Endothelial cell of umbilical vein (primary cell): ENCODE measurements at regions not wholly inside any gene's neighbourhood (a gene's known extent, or its start where the extent isn't known, plus 50 kb on each side); places are given as distances from the start of the nearest gene placed in this dataset.

Source experiments
- BruUV-seq: library from RNA; stranded (reverse); fragments of 400-500 nt; replicated peaks from 2 replicates; lab custom pipeline; 2021; lab: Mats Ljungman, UMichigan
- CTCF ChIA-PET: fragments of 300-600, 350-600 bp; sonication (Branson Sonifier 250); formaldehyde crosslinking; loops from one replicate; lab custom pipeline; 2021; ENCODE audit warnings: antibody characterized with exemption, inconsistent platforms; lab: Charles Lee
- POLR2A ChIA-PET: fragments of 300-600, 350-600 bp; sonication (Branson Sonifier 250); formaldehyde crosslinking; loops from one replicate; lab custom pipeline; 2021; ENCODE audit warnings: antibody characterized with exemption, inconsistent platforms; lab: Charles Lee
- DNase-seq: peaks from one replicate; pipeline ENCODE4 v3.0.0-alpha.2; 2011; ENCODE audit warnings: low read depth, low spot score
- FAIRE-seq: peaks from 2 replicates; lab custom pipeline; 2011; peaks lifted over from hg19 to GRCh38; lab: Jason Lieb, UNC
- H2AFZ ChIP-seq: 2 replicates; pipeline ENCODE4 v1.6.0; 2012; ENCODE audit warnings: low read depth, low read length, control low read depth, inconsistent platforms
- H3K27ac ChIP-seq: 2 replicates; pipeline ENCODE4 v1.5.1; 2011; ENCODE audit warnings: low read depth, mild to moderate bottlenecking, control low read depth, low read length, moderate library complexity; ENCODE audit not compliant: insufficient read depth
- H3K27me3 ChIP-seq, 2 experiments: 2 replicates each; pipeline versions ENCODE4 v1.6.0 to v1.6.1; 2011; ENCODE audit warnings: low read length in 2 of 2, mixed read lengths in 1 of 2; ENCODE audit not compliant: control insufficient read depth in 2 of 2, insufficient read depth in 2 of 2
- H3K36me3 ChIP-seq, 2 experiments: 2 replicates in 1 of 2; 3 replicates in 1 of 2; pipeline ENCODE4 v1.5.1; 2011; ENCODE audit warnings: low read length in 2 of 2, mild to moderate bottlenecking in 1 of 2, moderate library complexity in 1 of 2; ENCODE audit not compliant: control insufficient read depth in 2 of 2, insufficient read depth in 2 of 2; ENCODE audit errors: extremely low read depth in 1 of 2
- H3K4me1 ChIP-seq: 3 replicates; pipeline ENCODE4 v1.5.1; 2011; ENCODE audit warnings: mild to moderate bottlenecking, low read length; ENCODE audit not compliant: control insufficient read depth, insufficient read depth; ENCODE audit errors: extremely low read depth
- H3K4me2 ChIP-seq: 2 replicates; pipeline ENCODE4 v1.6.1; 2011; ENCODE audit warnings: low read length, control low read depth, mixed read lengths; ENCODE audit not compliant: insufficient read depth
- H3K4me3 ChIP-seq, 3 experiments: fragments of 200-600 bp in 1 of 3; sonication (generic), shearing (Covaris generic) in 1 of 3; replicated peaks in 1 of 3; 2 replicates each; pipeline ENCODE4 v1.5.1; 2011 to 2016; ENCODE audit warnings: control low read depth in 3 of 3, low read length in 3 of 3, mild to moderate bottlenecking in 2 of 3, inconsistent platforms in 1 of 3, low read depth in 1 of 3, moderate library complexity in 1 of 3; ENCODE audit not compliant: insufficient read depth in 1 of 3
- H3K79me2 ChIP-seq: 2 replicates; pipeline ENCODE4 v1.6.0; 2012; ENCODE audit warnings: low read length, inconsistent platforms; ENCODE audit not compliant: control insufficient read depth, insufficient read depth
- H3K9ac ChIP-seq: replicated peaks from 2 replicates; pipeline ENCODE3; 2011; ENCODE audit warnings: low read length, control low read depth; ENCODE audit not compliant: insufficient read depth; ENCODE audit errors: extremely low read depth
- H3K9me1 ChIP-seq: replicated peaks from 3 replicates; pipeline ENCODE4 v1.6.0; 2011; ENCODE audit warnings: mild to moderate bottlenecking, low read length; ENCODE audit not compliant: control insufficient read depth, insufficient read depth; ENCODE audit errors: extremely low read depth
- H3K9me3 ChIP-seq: replicated peaks from 2 replicates; pipeline ENCODE4 v1.5.1; 2012; ENCODE audit warnings: low read length, inconsistent platforms; ENCODE audit not compliant: control insufficient read depth, insufficient read depth
- H4K20me1 ChIP-seq: replicated peaks from 2 replicates; pipeline ENCODE3; 2011; ENCODE audit warnings: mild to moderate bottlenecking, low read length; ENCODE audit not compliant: control insufficient read depth, insufficient read depth; ENCODE audit errors: extremely low read depth
- JUN ChIP-seq: IDR thresholded peaks from 2 replicates; pipeline ENCODE4 v1.6.1; 2011; ENCODE audit warnings: borderline replicate concordance, low read depth; ENCODE audit not compliant: insufficient read length, insufficient read depth
- MYC ChIP-seq: IDR thresholded peaks from one replicate; pipeline ENCODE4 v1.6.1; 2011; ENCODE audit warnings: mild to moderate bottlenecking, low read depth, low read length
- POLR2A ChIP-seq: IDR thresholded peaks from 2 replicates; pipeline ENCODE4 v1.6.1; 2012; ENCODE audit warnings: low read depth, mild to moderate bottlenecking, control low read depth, low read length
- dilution Hi-C: fragments of 300-500 bp; cut with MboI; formaldehyde crosslinking; loops from one replicate; pipeline ENCODE4 v1.15.0; 2019; ENCODE audit warnings: low sequenced_read_pairs; ENCODE audit not compliant: extremely low pct_ligation_motif_present
- intact Hi-C: fragments of 100-400 bp; cut with micrococcal nuclease; formaldehyde crosslinking; loops from one replicate; pipeline ENCODE4 v1.10.0; 2022
- TF ChIP-seq, protein P1 (sequence below): IDR thresholded peaks from 2 replicates; pipeline ENCODE4 v1.6.1; 2011; ENCODE audit not compliant: insufficient read depth, insufficient read length
- TF ChIP-seq, protein P2 (sequence below), 2 donors: IDR thresholded peaks; 1 replicate in 1 of 2; 2 replicates in 1 of 2; pipeline ENCODE4 v1.5.1; 2011; ENCODE audit warnings: low read length in 2 of 2, mild to moderate bottlenecking in 2 of 2, moderate library complexity in 2 of 2, control low read depth in 1 of 2, inconsistent platforms in 1 of 2, low read depth in 1 of 2; ENCODE audit not compliant: insufficient read depth in 1 of 2; ENCODE audit errors: extremely low read depth in 1 of 2

DNA sequence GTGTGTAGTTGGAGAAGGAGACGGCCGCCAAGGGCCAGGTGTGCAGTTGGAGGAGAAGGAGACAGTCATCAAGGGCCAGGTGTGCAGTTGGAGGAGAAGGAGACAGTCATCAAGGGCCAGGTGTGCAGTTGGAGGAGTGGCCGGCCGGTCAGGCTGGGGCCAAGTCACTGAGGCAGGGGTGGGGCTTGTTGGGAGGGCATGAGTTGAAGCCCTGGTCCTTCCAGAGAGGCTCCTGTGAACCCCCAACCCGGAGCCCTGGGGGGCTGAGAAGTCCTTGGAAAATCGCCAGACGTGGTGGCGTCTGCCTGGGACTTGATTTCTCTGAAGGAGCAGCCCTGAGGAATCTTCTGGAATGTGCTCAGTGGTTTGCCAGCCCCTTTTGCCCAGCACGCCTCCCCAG, 1320.5 kb downstream of the BRD1 start:
- POLR2A ChIA-PET, result no interaction called here

More for the DNA sequence above, 1320.5 kb downstream of the BRD1 start:
- no peaks in the 10 kb centered on the region for H3K79me2 ChIP-seq
- H3K27ac ChIP-seq, result no peak overlapping the region
- H3K36me3 ChIP-seq, result no peaks in the 10 kb centered on the region
- H3K4me1 ChIP-seq, result no peaks in the 10 kb centered on the region
- intact Hi-C loops, result no loop called here
- H3K9me1 ChIP-seq, result no peaks in the 10 kb centered on the region
- FAIRE-seq (no peak), DNase-seq (no peak)
- TF ChIP-seq MYC (no peak), JUN (no peak), POLR2A (no peak)
- TF ChIP-seq, protein P1, sequence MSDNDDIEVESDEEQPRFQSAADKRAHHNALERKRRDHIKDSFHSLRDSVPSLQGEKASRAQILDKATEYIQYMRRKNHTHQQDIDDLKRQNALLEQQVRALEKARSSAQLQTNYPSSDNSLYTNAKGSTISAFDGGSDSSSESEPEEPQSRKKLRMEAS, result no peak
- TF ChIP-seq, protein P2, sequence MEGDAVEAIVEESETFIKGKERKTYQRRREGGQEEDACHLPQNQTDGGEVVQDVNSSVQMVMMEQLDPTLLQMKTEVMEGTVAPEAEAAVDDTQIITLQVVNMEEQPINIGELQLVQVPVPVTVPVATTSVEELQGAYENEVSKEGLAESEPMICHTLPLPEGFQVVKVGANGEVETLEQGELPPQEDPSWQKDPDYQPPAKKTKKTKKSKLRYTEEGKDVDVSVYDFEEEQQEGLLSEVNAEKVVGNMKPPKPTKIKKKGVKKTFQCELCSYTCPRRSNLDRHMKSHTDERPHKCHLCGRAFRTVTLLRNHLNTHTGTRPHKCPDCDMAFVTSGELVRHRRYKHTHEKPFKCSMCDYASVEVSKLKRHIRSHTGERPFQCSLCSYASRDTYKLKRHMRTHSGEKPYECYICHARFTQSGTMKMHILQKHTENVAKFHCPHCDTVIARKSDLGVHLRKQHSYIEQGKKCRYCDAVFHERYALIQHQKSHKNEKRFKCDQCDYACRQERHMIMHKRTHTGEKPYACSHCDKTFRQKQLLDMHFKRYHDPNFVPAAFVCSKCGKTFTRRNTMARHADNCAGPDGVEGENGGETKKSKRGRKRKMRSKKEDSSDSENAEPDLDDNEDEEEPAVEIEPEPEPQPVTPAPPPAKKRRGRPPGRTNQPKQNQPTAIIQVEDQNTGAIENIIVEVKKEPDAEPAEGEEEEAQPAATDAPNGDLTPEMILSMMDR (IDR thresholded peaks at IDR 0.05; ENCODE audit: extremely low read depth in 1 of 2, insufficient read depth in 1 of 2, low read depth in 1 of 2, low read length in 2 of 2), result no peak
- peaks cover 6% of the 10 kb centered on the region for H3K9me3 ChIP-seq
- no TSS peak for BruUV-seq
- H3K4me2 ChIP-seq, result no peak overlapping the region
- no peaks in the 10 kb centered on the region for H3K27me3 ChIP-seq
- H4K20me1 ChIP-seq, result no peaks in the 10 kb centered on the region
- no peak overlapping the region for H2AFZ ChIP-seq
- no peak overlapping the region for H3K4me3 ChIP-seq
- H3K9ac ChIP-seq, result no peak overlapping the region
- CTCF ChIA-PET, result no interaction called here
- dilution Hi-C loops, result no loop called here
